ENCODE measurements at regions not wholly inside any gene's neighbourhood (a gene's known extent, or its start where the extent isn't known, plus 50 kb on each side); places are given as distances from the start of the nearest gene placed in this dataset.

- in situ Hi-C loops (cut with MboI; ENCODE audit: low sequenced_read_pairs), result no loop called here
- H3K56ac ChIP-seq (ENCODE audit: extremely low read depth, insufficient read depth, low read length), result no peak overlapping the region
- H4K5ac ChIP-seq (ENCODE audit: low read depth, low read length), result no peak overlapping the region
- intact Hi-C loops (cut with micrococcal nuclease), result no loop called here
- no peak overlapping the region for H3K18ac ChIP-seq (ENCODE audit: low read depth, low read length)
- no peak overlapping the region for H2BK20ac ChIP-seq (ENCODE audit: low read depth, low read length)
- DNase-seq (no peak), ATAC-seq (ENCODE audit: low read depth) (no peak)
- no peaks in the 10 kb centered on the region; the same call in 1 of the 2 replicates for H3K4me1 ChIP-seq (ENCODE audit: control insufficient read depth, insufficient read depth, low read length)
- no peak overlapping the region for H3K14ac ChIP-seq (replicated peaks; ENCODE audit: low read depth, low read length)
- POLR2A ChIA-PET (ENCODE audit: unreplicated experiment), result no interaction called here
- no CpG with 5 or more reads among the region's 4 CpGs for WGBS, 2 experiments (ENCODE audit: extremely low coverage in 2 of 2, insufficient read length in 1 of 2)
- H3K79me1 ChIP-seq (ENCODE audit: low read depth in 1 of 2, low read length in 2 of 2), result no peaks in the 10 kb centered on the region
- no peak overlapping the region for H3K27ac ChIP-seq (ENCODE audit: insufficient read depth, low read length)
- no peaks in the 10 kb centered on the region for H3K9me1 ChIP-seq (ENCODE audit: insufficient read depth, low read length)
- BruUV-seq (replicated peaks), result no TSS peak
- H2BK15ac ChIP-seq (ENCODE audit: low read depth, low read length), result no peak overlapping the region
- no peak overlapping the region for H2AFZ ChIP-seq (replicated peaks; ENCODE audit: low read length, poor library complexity)
- H3K9ac ChIP-seq (ENCODE audit: low read depth, low read length), result no peak overlapping the region
- H2BK120ac ChIP-seq (ENCODE audit: low read depth, low read length), result no peak overlapping the region
- H2BK5ac ChIP-seq (ENCODE audit: low read depth, low read length, poor library complexity, severe bottlenecking), result no peak overlapping the region
- H3K4me3 ChIP-seq (ENCODE audit: insufficient read depth, low read depth, low read length), result no peak overlapping the region
- no peak overlapping the region for H4K91ac ChIP-seq (ENCODE audit: insufficient read depth, low read depth, low read length)
- no peak overlapping the region for H3K4me2 ChIP-seq (ENCODE audit: low read depth, low read length)
- no peak overlapping the region for H2AK9ac ChIP-seq (replicated peaks; ENCODE audit: low read depth, low read length, poor library complexity)
- no peaks in the 10 kb centered on the region for H3K9me3 ChIP-seq (ENCODE audit: control insufficient read depth, insufficient read depth, low read length)
- H3K4ac ChIP-seq (ENCODE audit: low read depth, low read length), result no peak overlapping the region
- H4K8ac ChIP-seq (ENCODE audit: low read depth in 2 of 2, low read length in 2 of 2), result no peak overlapping the region
- CTCF ChIA-PET, result no interaction called here
- TF ChIP-seq RFX5 (IDR thresholded peaks at IDR 0.05; ENCODE audit: low read depth, low read length) (no peak), MXI1 (IDR thresholded peaks at IDR 0.05; ENCODE audit: borderline replicate concordance, low read depth, low read length) (no peak), MAFK (IDR thresholded peaks at IDR 0.05; ENCODE audit: low read depth, low read length) (no peak), ELK1 (IDR thresholded peaks at IDR 0.05; ENCODE audit: borderline replicate concordance, low read depth, low read length) (no peak), POLR2A (IDR thresholded peaks at IDR 0.05; ENCODE audit: low read depth, low read length) (no peak), FOS (IDR thresholded peaks at IDR 0.05; ENCODE audit: low read depth, low read length) (no peak), BHLHE40 (IDR thresholded peaks at IDR 0.05; ENCODE audit: low read depth, low read length) (no peak), CHD1 (IDR thresholded peaks at IDR 0.05; ENCODE audit: low read depth, low read length) (no peak), CEBPB (IDR thresholded peaks at IDR 0.05; ENCODE audit: low read depth, low read length) (no peak), SMC3 (IDR thresholded peaks at IDR 0.05; ENCODE audit: low read depth, low read length) (no peak), NFE2L2 (IDR thresholded peaks at IDR 0.05; ENCODE audit: low read depth, low read length) (no peak), CTCF (conservative IDR thresholded peaks at IDR 0.05; ENCODE audit: low read depth, low read length) (no peak), MAZ (IDR thresholded peaks at IDR 0.05; ENCODE audit: borderline replicate concordance, low read depth, low read length) (no peak), RCOR1 (IDR thresholded peaks at IDR 0.05; ENCODE audit: insufficient replicate concordance, low read length) (no peak), RAD21 (IDR thresholded peaks at IDR 0.05; ENCODE audit: low read length) (no peak)
- TF ChIP-seq, protein P1, sequence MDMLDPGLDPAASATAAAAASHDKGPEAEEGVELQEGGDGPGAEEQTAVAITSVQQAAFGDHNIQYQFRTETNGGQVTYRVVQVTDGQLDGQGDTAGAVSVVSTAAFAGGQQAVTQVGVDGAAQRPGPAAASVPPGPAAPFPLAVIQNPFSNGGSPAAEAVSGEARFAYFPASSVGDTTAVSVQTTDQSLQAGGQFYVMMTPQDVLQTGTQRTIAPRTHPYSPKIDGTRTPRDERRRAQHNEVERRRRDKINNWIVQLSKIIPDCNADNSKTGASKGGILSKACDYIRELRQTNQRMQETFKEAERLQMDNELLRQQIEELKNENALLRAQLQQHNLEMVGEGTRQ (IDR thresholded peaks at IDR 0.05; ENCODE audit: low read depth, low read length), result no peak
- H4K20me1 ChIP-seq (ENCODE audit: insufficient read depth, low read length), result no peaks in the 10 kb centered on the region
- dilution Hi-C loops (cut with HindIII; ENCODE audit: low sequenced_read_pairs, unreplicated experiment), result no loop called here
- H3K27me3 ChIP-seq (ENCODE audit: control insufficient read depth, insufficient read depth, low read length), result peaks cover 2% of the 10 kb centered on the region
- no peaks in the 10 kb centered on the region for H3K36me3 ChIP-seq (ENCODE audit: control insufficient read depth, insufficient read depth, low read length)
- no peak overlapping the region for H2AK5ac ChIP-seq (ENCODE audit: low read depth, low read length)
- H3K23ac ChIP-seq (ENCODE audit: low read depth, low read length), result no peak overlapping the region
Measured at GRCh38 chr13:50306156-50306555, 290.9 kb downstream of the KCNRG start.
